ENCODE measurements at regions not wholly inside any gene's neighbourhood (a gene's known extent, or its start where the extent isn't known, plus 50 kb on each side); places are given as distances from the start of the nearest gene placed in this dataset.

GRCh38 chr3:117665296-117665695 is 955.7 kb downstream of the TUSC7 start:
- H3K9ac ChIP-seq (ENCODE audit: low read length) = no peak overlapping the region
- TF ChIP-seq EZH2phosphoT487 (IDR thresholded peaks at IDR 0.05; ENCODE audit: low read depth) (no peak), CTCF (IDR thresholded peaks at IDR 0.05; ENCODE audit: low read depth, low read length) (no peak)

GRCh38 chr3:117666325-117666724 is 956.7 kb downstream of the TUSC7 start:
- Histone ChIP-seq H3K36me3 (replicated peaks; ENCODE audit: low read depth, low read length) (no peaks in the 10 kb centered on the region), H3K4me1 (ENCODE audit: low read length) (no peaks in the 10 kb centered on the region), H4K20me1 (ENCODE audit: insufficient read depth, low read length) (no peaks in the 10 kb centered on the region), H3K4me2 (ENCODE audit: low read length) (no peak overlapping the region), H2AFZ (ENCODE audit: low read depth, low read length) (no peak overlapping the region), H3K27me3 (ENCODE audit: low read depth, low read length) (0 out of 2 replicates have a peak, but pooled peaks cover 3% of the 10 kb centered on the region), H3K9ac (ENCODE audit: low read length) (no peak overlapping the region), H3K27ac (ENCODE audit: low read length) (no peak overlapping the region), H3K79me2 (ENCODE audit: low read length) (no peaks in the 10 kb centered on the region), H3K4me3 (ENCODE audit: low read length) (no peak overlapping the region), H3K9me3 (ENCODE audit: insufficient read depth, low read length) (no peaks in the 10 kb centered on the region)
- TF ChIP-seq EZH2phosphoT487 (IDR thresholded peaks at IDR 0.05; ENCODE audit: low read depth) (no peak), CTCF (IDR thresholded peaks at IDR 0.05; ENCODE audit: low read depth, low read length) (no peak)

More at GRCh38 chr3:117665296-117665695, 955.7 kb downstream of the TUSC7 start:
- no peaks in the 10 kb centered on the region for H4K20me1 ChIP-seq (ENCODE audit: insufficient read depth, low read length)
- H3K27me3 ChIP-seq (ENCODE audit: low read depth, low read length) = 0 out of 2 replicates have a peak, but pooled peaks cover 3% of the 10 kb centered on the region
- no peaks in the 10 kb centered on the region for H3K79me2 ChIP-seq (ENCODE audit: low read length)
- H3K27ac ChIP-seq (ENCODE audit: low read length) = no peak overlapping the region
- no peaks in the 10 kb centered on the region for H3K36me3 ChIP-seq (replicated peaks; ENCODE audit: low read depth, low read length)
- H2AFZ ChIP-seq (ENCODE audit: low read depth, low read length) = no peak overlapping the region
- no peaks in the 10 kb centered on the region for H3K4me1 ChIP-seq (ENCODE audit: low read length)
- H3K9me3 ChIP-seq (ENCODE audit: insufficient read depth, low read length) = no peaks in the 10 kb centered on the region
- H3K4me3 ChIP-seq (ENCODE audit: low read length) = no peak overlapping the region
- no peak overlapping the region for H3K4me2 ChIP-seq (ENCODE audit: low read length)

- H3K4me2 ChIP-seq (ENCODE audit: low read length) = no peak overlapping the region
Observed at GRCh38 chr3:117666812-117667211, 957.2 kb downstream of the TUSC7 start.

GRCh38 chr3:117669774-117670173 is 960.2 kb downstream of the TUSC7 start:
- 0 out of 2 replicates have a peak, but pooled peaks cover 3% of the 10 kb centered on the region for H3K27me3 ChIP-seq (ENCODE audit: low read depth, low read length)
- no peaks in the 10 kb centered on the region for H3K9me3 ChIP-seq (ENCODE audit: insufficient read depth, low read length)
- H3K36me3 ChIP-seq (replicated peaks; ENCODE audit: low read depth, low read length) = no peaks in the 10 kb centered on the region
- H3K4me3 ChIP-seq (ENCODE audit: low read length) = no peak overlapping the region
- no peaks in the 10 kb centered on the region for H4K20me1 ChIP-seq (ENCODE audit: insufficient read depth, low read length)
- H3K9ac ChIP-seq (ENCODE audit: low read length) = no peak overlapping the region
- no peaks in the 10 kb centered on the region for H3K79me2 ChIP-seq (ENCODE audit: low read length)
- TF ChIP-seq EZH2phosphoT487 (IDR thresholded peaks at IDR 0.05; ENCODE audit: low read depth) (no peak), CTCF (IDR thresholded peaks at IDR 0.05; ENCODE audit: low read depth, low read length) (no peak)
- H3K27ac ChIP-seq (ENCODE audit: low read length) = no peak overlapping the region
- no peak overlapping the region for H3K4me2 ChIP-seq (ENCODE audit: low read length)
- H3K4me1 ChIP-seq (ENCODE audit: low read length) = no peaks in the 10 kb centered on the region
- no peak overlapping the region for H2AFZ ChIP-seq (ENCODE audit: low read depth, low read length)

More at GRCh38 chr3:117666812-117667211, 957.2 kb downstream of the TUSC7 start:
- Histone ChIP-seq H2AFZ (ENCODE audit: low read depth, low read length) (no peak overlapping the region), H3K36me3 (replicated peaks; ENCODE audit: low read depth, low read length) (no peaks in the 10 kb centered on the region), H3K9ac (ENCODE audit: low read length) (no peak overlapping the region), H3K79me2 (ENCODE audit: low read length) (no peaks in the 10 kb centered on the region), H3K27me3 (ENCODE audit: low read depth, low read length) (0 out of 2 replicates have a peak, but pooled peaks cover 3% of the 10 kb centered on the region), H4K20me1 (ENCODE audit: insufficient read depth, low read length) (no peaks in the 10 kb centered on the region), H3K27ac (ENCODE audit: low read length) (no peak overlapping the region), H3K4me1 (ENCODE audit: low read length) (no peaks in the 10 kb centered on the region), H3K9me3 (ENCODE audit: insufficient read depth, low read length) (no peaks in the 10 kb centered on the region), H3K4me3 (ENCODE audit: low read length) (no peak overlapping the region)
- no peak for TF ChIP-seq CTCF (IDR thresholded peaks at IDR 0.05; ENCODE audit: low read depth, low read length)
- no peak for TF ChIP-seq EZH2phosphoT487 (IDR thresholded peaks at IDR 0.05; ENCODE audit: low read depth)

Data from OCI-LY3 (cell line).